ENCODE measurements at regions not wholly inside any gene's neighbourhood (a gene's known extent, or its start where the extent isn't known, plus 50 kb on each side); places are given as distances from the start of the nearest gene placed in this dataset.
"Not testable (repeated sequence)": the region's sequence is repeated elsewhere in the genome, so short reads cannot be mapped to it uniquely, and the experiment has no call there.

DNA sequence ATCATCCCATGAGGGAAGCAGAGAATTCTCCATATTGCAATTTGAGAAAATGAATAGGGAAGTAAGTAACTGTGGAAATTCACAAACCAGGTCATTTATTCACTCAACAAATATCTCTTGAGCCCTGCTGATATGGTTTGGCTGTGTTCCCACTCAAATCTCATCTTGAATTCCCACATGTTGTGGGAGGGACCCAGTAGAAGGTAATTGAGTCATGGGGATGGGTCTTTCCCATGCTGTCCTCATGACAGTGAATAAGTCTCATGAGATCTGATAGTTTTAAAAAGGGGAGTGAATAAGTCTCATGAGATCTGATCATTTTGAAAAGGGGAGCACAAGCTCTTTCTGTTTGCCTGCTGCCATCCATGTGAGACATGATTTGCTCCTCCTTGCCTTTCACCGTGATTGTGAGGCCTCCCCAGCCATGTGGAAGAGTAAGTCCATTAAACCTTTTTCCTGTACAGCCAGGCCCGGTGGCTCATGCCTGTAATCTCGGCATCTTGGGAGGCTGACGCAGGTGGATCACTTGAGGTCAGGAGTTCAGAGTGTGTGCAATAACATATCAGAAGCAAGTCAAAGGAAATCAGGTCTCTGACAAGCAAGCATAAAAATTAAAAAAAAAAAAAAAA, 193.2 kb downstream of the NDUFA10 start:
- no peak for DNase-seq

DNA sequence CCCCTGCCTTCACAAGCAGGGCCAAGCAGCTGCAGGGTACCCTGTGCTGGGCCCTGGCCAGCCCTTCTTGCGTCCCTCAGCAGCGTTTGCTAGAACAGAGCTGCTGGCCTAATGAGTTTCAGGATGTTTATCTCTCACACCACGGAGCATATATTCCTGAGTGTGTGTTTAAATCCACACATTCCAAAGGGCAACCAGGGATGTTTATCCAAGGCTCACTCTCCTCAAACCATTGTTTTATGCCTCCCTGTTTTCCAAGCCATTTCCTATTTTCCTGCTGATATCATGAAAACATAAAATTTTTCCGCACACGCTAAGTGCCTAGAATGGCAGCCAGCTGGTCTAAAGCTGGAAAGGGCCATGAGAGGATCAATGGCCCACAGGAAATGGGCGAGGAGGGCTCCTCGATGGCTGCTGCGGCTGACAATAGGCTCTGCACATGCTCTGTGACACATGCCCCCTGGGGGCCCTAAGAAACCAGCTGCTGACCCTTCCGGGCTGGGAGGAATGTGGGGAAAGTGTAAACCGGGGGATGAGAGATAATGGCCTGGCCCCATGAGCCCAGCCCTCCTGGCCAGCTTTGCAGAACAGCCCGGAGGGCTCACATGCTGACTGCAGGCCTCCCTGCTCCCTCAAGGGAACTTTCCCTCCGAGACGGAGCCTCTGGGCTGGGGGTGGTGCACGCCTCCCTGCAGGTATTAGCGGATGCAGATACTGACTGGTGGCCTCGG, 194.0 kb downstream of the NDUFA10 start:
- no peak for DNase-seq

DNA sequence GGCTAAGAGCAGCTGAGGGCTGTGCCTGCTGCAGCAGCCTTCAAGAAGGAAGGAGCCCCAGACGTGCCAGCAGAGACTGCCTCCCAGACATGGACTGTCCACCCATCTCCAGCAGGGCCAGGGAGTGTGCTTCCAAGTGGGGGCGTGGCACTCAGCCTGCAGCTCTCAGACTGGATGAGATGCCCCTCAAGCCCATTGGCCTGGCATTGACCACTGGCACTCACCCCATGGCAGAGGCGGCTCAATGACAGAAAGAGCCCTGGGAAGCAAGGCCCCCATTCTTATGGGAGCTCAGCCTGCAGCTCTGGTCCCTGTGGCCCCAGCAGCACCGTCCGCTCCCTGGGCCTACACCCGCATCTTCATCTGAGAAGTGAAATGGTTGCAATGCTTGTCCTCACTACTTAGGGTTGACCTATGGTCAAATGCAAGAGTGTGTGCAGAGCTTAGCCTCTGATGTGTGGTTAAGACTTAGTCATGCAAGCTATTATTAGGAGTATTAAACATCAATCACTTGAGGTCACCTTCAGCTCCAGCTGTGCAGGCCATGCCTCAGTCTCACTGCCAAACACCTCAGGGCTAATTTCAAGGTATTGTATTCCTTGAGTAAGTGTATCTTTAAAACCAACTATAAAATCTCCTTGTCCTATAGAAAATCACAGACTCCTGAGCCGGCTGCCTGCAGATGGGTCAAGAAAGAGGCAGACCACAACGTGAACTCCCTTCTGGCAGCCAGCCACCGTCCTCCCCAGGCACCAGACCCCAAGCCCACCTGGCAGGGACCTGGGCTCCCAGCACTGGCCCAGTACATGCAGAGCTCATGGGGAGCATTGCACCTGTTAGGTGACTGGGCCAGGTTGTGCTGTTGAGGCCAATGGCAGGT, 194.8 kb downstream of the NDUFA10 start:
- DNase-seq = no peak

- no peak for DNase-seq
These were observed 195.8 kb downstream of the NDUFA10 start for GRCh38 chr2:239829326-239829725.

GRCh38 chr2:239828973-239829275, 196.2 kb downstream of the NDUFA10 start:
- not testable (repeated sequence) for DNase-seq

GRCh38 chr2:239828192-239828972, 196.8 kb downstream of the NDUFA10 start:
- no peak for DNase-seq

- DNase-seq = no peak
These were observed 197.6 kb downstream of the NDUFA10 start for GRCh38 chr2:239827523-239827890.

DNA sequence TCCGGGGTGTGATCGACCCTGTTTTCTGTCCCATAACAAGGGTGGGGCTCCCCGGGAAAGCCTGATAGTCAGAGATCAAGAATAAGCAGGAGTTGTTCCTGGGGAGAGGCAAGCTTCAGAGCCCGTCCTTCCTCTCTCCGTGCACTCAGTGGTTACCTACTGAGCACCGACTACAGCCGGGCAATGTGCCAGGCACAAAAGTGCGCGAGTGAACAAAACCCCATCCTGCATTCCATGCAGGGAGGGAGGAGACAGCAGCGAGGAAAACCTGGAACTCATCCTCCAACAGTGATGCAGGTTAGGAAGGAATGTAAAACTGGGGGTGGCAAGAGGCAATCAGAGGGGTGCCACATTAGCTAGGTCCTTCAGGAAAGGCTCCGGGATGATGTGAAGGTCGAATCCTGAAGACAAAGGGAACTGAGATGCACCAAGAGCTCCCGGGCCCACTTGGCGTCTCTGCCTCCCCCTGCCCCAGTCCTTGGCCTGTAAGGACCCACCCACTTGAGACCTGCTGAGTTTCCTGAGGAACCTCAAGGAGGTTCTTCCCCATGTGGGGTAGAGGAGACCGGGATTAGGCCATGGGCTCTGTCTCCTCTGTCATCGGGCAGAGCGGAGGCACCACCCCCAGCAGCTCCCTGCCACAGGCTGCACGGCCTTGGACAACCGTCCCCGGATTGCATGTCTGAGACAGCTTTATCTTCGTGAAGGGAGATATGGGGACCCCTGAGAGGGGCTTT, 198.2 kb downstream of the NDUFA10 start:
- DNase-seq = no peak

DNA sequence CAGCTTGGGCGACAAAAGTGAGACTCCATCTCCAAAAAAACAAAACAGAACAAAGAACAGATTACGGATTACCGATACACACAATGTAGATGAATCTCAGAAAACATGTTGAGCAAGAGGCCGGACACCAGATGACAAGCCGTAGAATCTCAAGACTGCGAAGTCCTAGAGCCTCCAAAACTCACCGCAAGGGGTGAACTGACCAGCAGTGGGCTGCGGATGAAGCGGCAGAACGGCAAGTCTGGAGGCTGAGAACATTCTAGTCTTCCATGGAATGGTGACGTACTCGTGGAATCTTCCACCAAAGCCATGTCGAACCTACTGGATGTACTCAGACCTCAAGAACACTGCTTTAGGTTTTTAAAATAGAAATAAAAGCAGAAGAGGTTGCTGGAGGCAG, 198.8 kb downstream of the NDUFA10 start:
- DNase-seq = no peak

DNA sequence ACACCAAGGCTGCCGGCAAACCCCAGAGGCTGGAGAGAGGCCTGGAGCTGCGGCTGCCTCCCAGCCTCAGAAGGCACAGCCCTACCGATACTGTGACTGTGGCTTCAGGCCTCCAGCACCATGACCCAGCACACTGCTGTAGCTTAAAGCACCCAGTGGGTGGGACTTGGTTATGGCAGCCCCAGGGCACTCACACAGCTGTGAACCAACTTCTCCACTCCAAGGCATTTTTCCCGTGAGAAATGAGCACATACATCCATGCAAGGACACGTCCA, 199.5 kb downstream of the NDUFA10 start:
- no peak for DNase-seq

DNA sequence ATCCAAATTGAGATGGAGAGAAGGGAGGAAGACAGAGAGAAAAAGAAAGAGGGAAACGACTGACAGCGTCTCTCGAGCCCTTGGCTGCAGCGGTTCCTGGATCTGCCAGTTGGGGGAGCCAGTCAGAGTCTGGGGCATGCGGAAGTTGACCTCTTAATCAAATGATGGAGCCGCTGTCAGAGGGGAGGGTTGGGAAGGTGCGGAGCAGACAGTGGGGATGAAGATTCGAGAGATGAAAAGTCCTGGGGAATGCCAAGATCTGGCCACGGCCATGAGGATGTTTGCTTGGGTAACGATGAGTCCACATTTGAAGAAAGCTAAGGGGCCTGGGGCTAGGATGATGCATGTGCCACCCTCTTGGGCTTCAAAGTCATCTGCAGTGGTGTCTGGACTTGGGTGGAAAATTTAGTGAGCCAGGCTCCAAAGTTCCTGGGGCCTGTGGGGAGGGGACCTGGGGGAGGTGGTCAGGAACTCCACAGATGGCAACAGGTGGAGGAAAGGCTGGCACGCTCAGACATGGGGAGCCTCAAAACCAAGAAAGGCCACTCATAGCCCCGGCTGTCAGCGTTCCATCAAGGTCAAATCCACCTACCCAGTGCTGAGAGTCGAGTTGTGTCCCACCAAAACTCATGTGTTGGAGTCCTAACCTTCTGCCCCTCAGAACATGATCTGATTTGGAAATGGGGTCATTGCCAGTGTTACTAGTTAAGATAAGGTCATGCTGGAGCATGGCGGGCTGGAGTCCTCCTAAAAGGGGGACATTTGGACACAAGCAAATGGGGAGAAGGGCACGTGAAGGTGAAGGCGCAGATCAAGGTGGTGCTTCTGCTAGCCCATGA, 200.1 kb downstream of the NDUFA10 start:
- no peak for DNase-seq

- DNase-seq = no peak
These were observed 201.0 kb downstream of the NDUFA10 start for GRCh38 chr2:239824046-239824694.

GRCh38 chr2:239822146-239822831, 202.9 kb downstream of the NDUFA10 start:
- DNase-seq = no peak

DNA sequence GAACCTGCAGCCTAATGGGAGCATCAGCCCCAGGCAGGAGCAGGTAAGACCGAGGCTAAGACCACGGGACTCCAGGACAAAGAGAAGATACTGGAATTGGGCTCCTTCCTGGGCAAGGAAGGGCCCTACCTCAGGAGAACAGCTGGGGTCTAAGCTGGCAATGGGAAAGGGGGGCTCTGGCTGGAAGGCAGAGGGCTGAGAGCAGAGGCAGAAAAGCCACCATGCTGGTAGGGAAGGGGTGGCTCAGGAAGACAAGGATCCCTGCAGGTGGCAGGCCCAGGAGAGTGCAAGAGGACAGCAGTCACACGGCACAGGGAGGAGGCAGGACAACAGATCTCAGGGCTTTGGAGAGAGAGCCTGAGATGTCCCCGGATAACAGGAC, 203.5 kb downstream of the NDUFA10 start:
- DNase-seq = no peak

DNA sequence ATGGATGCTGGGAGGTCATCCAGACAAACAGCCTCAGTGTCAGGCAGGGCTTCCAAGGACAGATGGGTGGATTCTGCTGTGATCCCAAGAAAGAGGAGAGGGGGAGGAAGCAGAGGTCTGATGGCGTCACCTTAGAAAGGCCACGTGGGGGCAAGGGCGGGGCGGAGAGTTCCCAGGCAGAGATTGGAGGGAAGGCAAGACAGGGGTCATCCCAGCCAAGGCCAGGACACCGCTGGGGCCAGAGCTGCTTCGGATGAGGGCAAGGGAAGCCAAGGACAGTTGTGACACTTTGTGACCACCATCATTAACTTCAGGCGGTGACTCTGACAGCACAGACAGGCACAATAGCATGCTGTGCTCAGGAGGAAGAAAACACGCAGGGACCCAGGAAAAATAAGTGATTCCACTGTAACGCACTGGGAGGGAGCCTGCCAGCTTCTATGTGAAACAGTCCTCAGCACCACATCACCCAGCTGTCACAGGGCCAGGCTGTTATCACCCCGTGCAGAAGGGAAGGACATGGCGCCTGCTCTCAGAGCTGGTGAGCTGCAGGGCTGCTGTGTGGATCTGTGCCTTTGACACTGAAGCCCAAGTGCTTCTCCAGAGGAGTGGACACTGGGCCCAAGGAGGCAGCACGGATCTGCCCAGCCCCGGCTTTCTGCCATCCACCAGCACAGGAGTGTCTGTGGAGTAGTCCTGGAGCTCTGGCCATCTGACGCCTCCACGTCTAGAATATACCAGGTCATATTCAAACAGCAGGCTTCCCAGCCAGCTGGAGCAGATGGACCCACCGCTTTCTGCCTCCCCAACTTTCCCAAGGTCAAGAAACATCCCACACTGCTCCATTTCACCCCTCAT, 204.1 kb downstream of the NDUFA10 start:
- DNase-seq = no peak

DNA sequence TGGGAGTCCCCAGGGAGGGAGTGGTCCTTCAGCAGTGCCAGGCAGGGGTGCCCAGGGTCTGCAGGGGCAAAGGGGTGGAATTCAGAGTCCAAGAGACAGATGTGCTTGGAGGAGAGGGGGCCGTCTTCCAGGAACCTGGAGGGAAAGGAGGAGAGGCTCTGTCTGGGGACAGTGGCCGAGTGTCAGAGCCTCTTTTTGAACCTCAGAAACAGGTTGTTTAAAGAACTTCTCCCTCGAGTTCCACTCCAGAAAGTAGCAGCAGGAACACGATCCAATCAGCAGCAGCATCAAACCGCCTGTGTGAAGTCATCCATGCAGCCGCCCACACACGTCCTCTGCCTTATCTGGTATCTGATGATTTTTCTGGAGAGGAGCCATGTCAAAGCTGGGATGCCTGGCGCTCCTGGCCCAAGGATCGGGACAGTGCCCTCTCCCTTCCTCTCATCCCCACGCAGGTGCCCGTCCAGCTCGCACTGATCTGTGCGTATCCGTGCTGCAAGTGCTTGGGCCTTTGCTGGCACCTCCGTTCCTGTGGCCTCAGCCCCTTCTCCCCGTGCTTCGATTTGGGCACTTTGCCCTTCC, 205.1 kb downstream of the NDUFA10 start:
- no peak for DNase-seq

DNA sequence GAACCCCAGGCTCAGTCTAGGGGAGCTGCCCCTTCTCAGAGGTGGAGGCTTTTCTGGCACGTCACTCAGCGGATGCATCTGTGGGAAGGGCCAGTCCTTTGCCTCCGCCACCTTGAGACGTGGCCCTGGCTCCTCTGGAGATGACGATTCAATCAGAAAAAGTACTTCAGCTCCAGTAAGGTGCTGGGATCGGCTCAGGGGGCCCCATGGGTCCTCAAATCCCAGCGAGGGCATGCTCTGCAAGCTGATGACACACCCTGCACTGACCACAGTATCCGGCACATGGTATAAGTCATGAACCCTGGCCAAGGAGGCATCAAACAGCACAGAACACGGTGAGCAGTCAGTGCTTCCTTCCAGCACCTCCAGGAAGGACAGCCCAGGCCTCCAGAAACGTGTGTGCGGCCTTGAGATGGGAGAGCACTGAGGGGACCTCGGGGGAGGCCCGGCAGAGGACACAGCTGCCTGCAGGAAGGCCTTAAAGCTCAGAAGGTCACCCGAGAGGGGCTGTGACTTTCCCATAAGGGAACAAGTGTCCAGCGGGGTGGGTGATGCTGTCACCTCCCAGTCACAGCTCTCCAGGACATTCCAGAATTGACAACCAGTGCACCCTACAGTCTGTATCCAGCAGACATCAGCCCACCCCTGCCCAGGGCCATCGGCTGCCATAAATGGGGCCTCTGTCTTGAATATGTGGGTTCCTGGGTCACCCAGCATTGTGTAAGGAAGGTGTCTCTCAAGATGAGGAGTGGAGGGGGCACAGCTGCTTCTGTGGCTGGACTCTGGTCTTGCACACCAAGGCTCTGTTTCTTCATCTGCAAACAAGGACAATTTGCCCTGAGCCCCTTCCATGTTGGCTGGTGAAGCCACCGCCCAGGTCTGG, 205.8 kb downstream of the NDUFA10 start:
- DNase-seq = no peak

GRCh38 chr2:239818531-239819011, 206.6 kb downstream of the NDUFA10 start:
- no peak for DNase-seq

All from NCI-H748 treated with DMSO at 0.1 percent for 48 hours (cell line).